ENCODE measurements at regions not wholly inside any gene's neighbourhood (a gene's known extent, or its start where the extent isn't known, plus 50 kb on each side); places are given as distances from the start of the nearest gene placed in this dataset.

DNA sequence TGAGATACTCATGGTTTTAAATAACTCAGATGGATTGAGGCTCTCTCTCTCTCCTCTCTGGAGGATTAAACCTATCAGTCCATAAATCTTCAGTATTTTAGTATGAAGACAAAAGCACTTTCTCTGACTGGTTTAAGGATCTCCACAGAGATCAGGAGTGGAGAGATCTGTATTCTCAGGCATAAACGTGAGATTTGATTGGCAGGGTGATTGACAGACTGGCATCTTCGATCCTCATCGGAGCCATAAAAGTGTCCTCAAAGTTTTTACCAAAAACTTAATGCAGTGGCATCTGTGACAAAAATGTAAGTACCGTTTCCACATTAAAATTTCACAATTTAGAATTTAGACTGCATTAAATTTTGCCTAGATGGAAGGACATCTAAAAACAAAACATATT is 870.1 kb downstream of the KCNJ2 start:
- no peaks in the 10 kb centered on the region for H3K27me3 ChIP-seq
- no peak overlapping the region for H3K4me3 ChIP-seq
- H3K27ac ChIP-seq = no peak overlapping the region
- DNase-seq (ENCODE audit: low spot score) = no peak
- no peaks in the 10 kb centered on the region for H3K36me3 ChIP-seq
- TF ChIP-seq CTCF (IDR thresholded peaks at IDR 0.05) = no peak
- H3K4me1 ChIP-seq = no peaks in the 10 kb centered on the region
- H3K9me3 ChIP-seq = no peaks in the 10 kb centered on the region

GRCh38 chr17:71052971-71053370 is 883.6 kb downstream of the KCNJ2 start:
- no peak overlapping the region for H3K4me3 ChIP-seq
- DNase-seq (ENCODE audit: low spot score) = no peak
- no peaks in the 10 kb centered on the region for H3K27me3 ChIP-seq
- no peak for TF ChIP-seq CTCF (IDR thresholded peaks at IDR 0.05)
- no peaks in the 10 kb centered on the region for H3K36me3 ChIP-seq
- no peaks in the 10 kb centered on the region for H3K4me1 ChIP-seq
- no peaks in the 10 kb centered on the region for H3K9me3 ChIP-seq
- no peak overlapping the region for H3K27ac ChIP-seq

DNA sequence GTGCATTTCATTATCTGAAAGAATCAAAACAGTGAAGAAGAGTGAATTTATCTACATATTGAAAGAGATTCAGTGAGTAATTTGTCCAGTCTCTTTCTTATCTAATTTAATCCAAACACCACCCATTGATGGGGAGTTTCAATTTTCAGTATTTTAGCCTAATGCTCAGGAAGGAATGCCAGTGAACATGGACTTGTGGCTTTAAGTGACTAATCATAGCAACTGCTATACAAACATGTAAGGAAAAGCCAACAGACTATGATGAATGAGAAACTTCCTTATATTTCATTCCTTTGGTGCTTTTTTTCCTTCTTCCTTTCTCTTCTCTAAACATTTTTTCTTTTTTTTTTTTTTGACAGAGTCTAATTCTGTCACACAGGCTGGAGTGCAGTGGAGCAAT is 885.8 kb downstream of the KCNJ2 start:
- Histone ChIP-seq H3K36me3 (no peaks in the 10 kb centered on the region), H3K27ac (no peak overlapping the region), H3K4me1 (no peaks in the 10 kb centered on the region), H3K4me3 (no peak overlapping the region), H3K27me3 (no peaks in the 10 kb centered on the region), H3K9me3 (no peaks in the 10 kb centered on the region)
- no peak for TF ChIP-seq CTCF (IDR thresholded peaks at IDR 0.05)
- no peak for DNase-seq (ENCODE audit: low spot score)

DNA sequence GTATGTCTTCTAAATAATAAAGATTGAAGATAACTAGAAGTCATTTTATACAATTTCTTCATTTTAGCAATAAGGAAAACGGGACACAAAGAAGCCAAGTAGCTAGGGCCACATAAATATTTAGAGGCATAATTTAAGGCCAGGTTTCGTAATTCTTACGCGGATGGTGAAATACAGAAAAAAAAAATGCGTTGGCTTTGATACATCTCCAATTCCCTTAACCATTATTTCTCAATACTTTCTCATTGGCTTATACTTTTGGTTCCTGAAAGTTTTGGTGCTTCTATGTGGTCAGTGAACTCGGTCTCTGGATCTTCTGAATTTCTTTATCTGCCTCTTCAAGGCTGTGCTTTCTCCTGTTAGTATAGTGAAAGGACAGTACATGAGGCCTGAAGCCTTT is 888.1 kb downstream of the KCNJ2 start:
- H3K27me3 ChIP-seq = no peaks in the 10 kb centered on the region
- no peak overlapping the region for H3K27ac ChIP-seq
- H3K36me3 ChIP-seq = no peaks in the 10 kb centered on the region
- H3K4me3 ChIP-seq = no peak overlapping the region
- no peaks in the 10 kb centered on the region for H3K9me3 ChIP-seq
- no peak for TF ChIP-seq CTCF (IDR thresholded peaks at IDR 0.05)
- DNase-seq (ENCODE audit: low spot score) = no peak
- H3K4me1 ChIP-seq = no peaks in the 10 kb centered on the region

GRCh38 chr17:71057938-71058337 is 888.6 kb downstream of the KCNJ2 start:
- H3K27me3 ChIP-seq = no peaks in the 10 kb centered on the region
- no peaks in the 10 kb centered on the region for H3K4me1 ChIP-seq
- H3K4me3 ChIP-seq = no peak overlapping the region
- DNase-seq (ENCODE audit: low spot score) = no peak
- H3K9me3 ChIP-seq = no peaks in the 10 kb centered on the region
- no peaks in the 10 kb centered on the region for H3K36me3 ChIP-seq
- TF ChIP-seq CTCF (IDR thresholded peaks at IDR 0.05) = no peak
- no peak overlapping the region for H3K27ac ChIP-seq

DNA sequence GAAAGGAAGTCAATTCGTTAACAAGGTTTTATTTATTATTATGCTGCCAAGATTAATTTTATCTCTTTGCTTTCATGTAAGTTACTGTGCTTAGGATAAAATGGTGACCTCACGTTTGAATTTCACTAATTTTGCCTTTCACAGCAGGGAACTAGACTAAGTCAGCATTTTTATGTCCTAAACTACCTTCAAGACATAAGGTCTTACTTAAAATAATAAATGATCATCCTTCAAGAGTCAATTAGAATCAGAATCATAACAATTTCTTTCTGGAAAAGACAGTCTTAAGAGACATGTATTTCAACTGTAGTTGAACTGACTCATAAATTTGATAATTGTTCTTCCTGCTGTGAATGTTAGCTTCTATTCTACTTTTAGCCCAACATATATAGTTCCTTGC is 893.8 kb downstream of the KCNJ2 start:
- Histone ChIP-seq H3K4me1 (no peaks in the 10 kb centered on the region), H3K27me3 (no peaks in the 10 kb centered on the region), H3K27ac (no peak overlapping the region), H3K9me3 (no peaks in the 10 kb centered on the region), H3K4me3 (no peak overlapping the region), H3K36me3 (no peaks in the 10 kb centered on the region)
- DNase-seq (ENCODE audit: low spot score) = no peak
- no peak for TF ChIP-seq CTCF (IDR thresholded peaks at IDR 0.05)
